ENCODE measurements at regions not wholly inside any gene's neighbourhood (a gene's known extent, or its start where the extent isn't known, plus 50 kb on each side); places are given as distances from the start of the nearest gene placed in this dataset.
A peak's percentile ranks its signal among the peaks of the same experiment; 100 is the strongest.

GRCh38 chr14:105861985-105862465 lies 335.6 kb downstream of the TMEM121 start:
- TF ChIP-seq POLR2A (IDR thresholded peaks at IDR 0.05), result peak in 1 of 4 donors; percentile 9
- TF ChIP-seq CTCF (IDR thresholded peaks at IDR 0.05), result no peak
